Loucy (cell line): ENCODE measurements at regions not wholly inside any gene's neighbourhood (a gene's known extent, or its start where the extent isn't known, plus 50 kb on each side); places are given as distances from the start of the nearest gene placed in this dataset.

ENCODE experiments used
- CTCF ChIP-seq: fragments of 200-600 bp; sonication (generic); conservative IDR thresholded peaks from 2 replicates; pipeline ENCODE4 v1.5.1; 2014; ENCODE audit warnings: mild to moderate bottlenecking, antibody characterized with exemption, low read length
- EZH2phosphoT487 ChIP-seq: fragments of 200-600 bp; IDR thresholded peaks from 2 replicates; pipeline ENCODE4 v1.6.1; 2018; ENCODE audit warnings: antibody characterized with exemption, mild to moderate bottlenecking, moderate library complexity, borderline replicate concordance

GRCh38 chr4:64205376-64205775 lies 203.9 kb downstream of the TECRL start:
- TF ChIP-seq CTCF (no peak), EZH2phosphoT487 (no peak)
